ENCODE measurements at regions not wholly inside any gene's neighbourhood (a gene's known extent, or its start where the extent isn't known, plus 50 kb on each side); places are given as distances from the start of the nearest gene placed in this dataset.

GRCh38 chr1:118254001-118254400 is 69.0 kb upstream of the SPAG17 start:
- POLR2A ChIA-PET: no interaction called here
- no peak overlapping the region for H3K27ac ChIP-seq (ENCODE audit: extremely low read length, insufficient read depth, low read length)
- ATAC-seq (no peak), FAIRE-seq (no peak), DNase-seq (ENCODE audit: low spot score) (no peak)
- intact Hi-C loops (cut with micrococcal nuclease; ENCODE audit: unreplicated experiment) (no loop called here), in situ Hi-C loops (cut with HindIII; ENCODE audit: extremely low pct_ligation_motif_present, low pct_unique_long_range_greater_than_20kb) (no loop called here)
- no peak overlapping the region for H3K4me3 ChIP-seq (replicated peaks in 1 of 3; ENCODE audit: insufficient read depth in 1 of 3, low read depth in 2 of 3, low read length in 3 of 3)
- H3K79me2 ChIP-seq (ENCODE audit: insufficient read depth, low read length): no peaks in the 10 kb centered on the region
- H2AFZ ChIP-seq (ENCODE audit: low read length): no peak overlapping the region
- H4K20me1 ChIP-seq (ENCODE audit: insufficient read depth, low read length): no peaks in the 10 kb centered on the region
- H3K9ac ChIP-seq (ENCODE audit: insufficient read depth, low read depth, low read length): no peak overlapping the region
- CTCF ChIA-PET (ENCODE audit: low intra/inter-chr PET ratio, low total read pairs): no interaction called here
- no peaks in the 10 kb centered on the region for H3K4me1 ChIP-seq (ENCODE audit: insufficient read depth, low read length)
- no peaks in the 10 kb centered on the region; a peak in 1 of 5 replicates for H3K27me3 ChIP-seq (ENCODE audit: control insufficient read depth in 1 of 2, insufficient read depth in 2 of 2, low read length in 2 of 2)
- no peaks in the 10 kb centered on the region for H3K36me3 ChIP-seq (replicated peaks in 1 of 2; ENCODE audit: control insufficient read depth in 1 of 2, insufficient read depth in 2 of 2, low read length in 2 of 2)
- BruUV-seq (replicated peaks): no TSS peak
- TF ChIP-seq ZBTB10 (CRISPR knock-in tag; IDR thresholded peaks at IDR 0.05; ENCODE audit: borderline replicate concordance): no peak
- TF ChIP-seq ZNF232 (CRISPR knock-in tag; IDR thresholded peaks at IDR 0.05; ENCODE audit: borderline replicate concordance): no peak
- TF ChIP-seq SRSF4 (IDR thresholded peaks at IDR 0.05; ENCODE audit: low read depth, low read length, poor library complexity, severe bottlenecking): no peak
- H3K9me3 ChIP-seq (ENCODE audit: low read length): no peaks in the 10 kb centered on the region
- 0% methylated on average over 2 of the region's 2 CpGs for WGBS (ENCODE audit: low lambda C conversion rate)
- H3K4me2 ChIP-seq (ENCODE audit: low read depth, low read length): no peak overlapping the region

DNA sequence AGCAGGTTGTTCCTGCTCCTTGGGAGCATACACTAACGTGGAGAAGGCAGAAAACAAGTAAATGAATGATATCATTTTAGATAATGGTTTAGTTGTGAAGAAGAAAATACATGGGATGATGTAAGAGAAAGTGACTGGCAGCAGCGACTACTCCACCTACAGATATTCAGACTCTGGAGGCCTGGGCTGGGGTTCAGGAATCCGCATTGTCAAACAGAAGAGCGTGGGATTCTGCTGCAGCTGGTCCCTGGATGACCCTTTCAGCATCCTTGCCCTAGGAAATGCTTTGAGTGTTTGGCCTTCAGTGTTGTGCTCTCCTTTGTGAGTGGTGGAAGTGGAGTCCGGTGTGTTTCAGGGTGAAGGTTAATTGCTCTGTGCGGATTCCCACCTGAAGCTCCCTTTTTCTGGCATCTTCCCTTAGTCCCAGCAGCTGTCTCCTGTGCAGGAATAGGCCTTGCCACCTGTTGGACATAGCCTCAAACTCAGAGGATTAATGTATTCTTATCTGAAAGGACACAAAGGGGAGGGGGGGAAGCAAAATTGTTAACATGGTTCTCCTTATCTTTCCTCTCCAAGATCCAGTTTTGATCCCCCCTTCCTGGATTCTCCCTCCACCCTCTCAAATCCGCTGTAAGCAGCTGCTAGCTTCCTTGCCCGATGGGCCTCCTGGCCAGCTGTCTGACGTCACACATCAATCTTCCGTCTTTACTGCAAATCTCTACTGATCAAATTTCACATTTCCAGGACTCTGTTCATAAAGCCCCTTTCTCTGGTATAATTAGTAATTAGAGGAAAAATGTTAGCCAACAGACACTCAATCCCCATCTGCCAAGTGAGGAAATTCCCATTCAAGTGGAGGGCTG is 68.3 kb upstream of the SPAG17 start:
- ATAC-seq (no peak), DNase-seq (ENCODE audit: low spot score) (no peak), FAIRE-seq (no peak)
- TF ChIP-seq ZNF772 (CRISPR knock-in tag; IDR thresholded peaks at IDR 0.05): no peak
- peak; percentile 80 for TF ChIP-seq CREB1 (IDR thresholded peaks at IDR 0.05)
- no peak for TF ChIP-seq CREB1 (CRISPR knock-in tag; IDR thresholded peaks at IDR 0.05)
- H3K27ac ChIP-seq (ENCODE audit: extremely low read length, insufficient read depth, low read length): no peak overlapping the region
- H3K4me2 ChIP-seq (ENCODE audit: low read depth, low read length): no peak overlapping the region
- ChIA-PET CTCF (ENCODE audit: low intra/inter-chr PET ratio, low total read pairs) (no interaction called here), POLR2A (no interaction called here)
- BruUV-seq (replicated peaks): no TSS peak
- H3K9ac ChIP-seq (ENCODE audit: insufficient read depth, low read depth, low read length): no peak overlapping the region
- no peak overlapping the region for H2AFZ ChIP-seq (ENCODE audit: low read length)
- WGBS (ENCODE audit: low lambda C conversion rate): 29% methylated on average over 8 of the region's 10 CpGs
- no peaks in the 10 kb centered on the region for H3K4me1 ChIP-seq (ENCODE audit: insufficient read depth, low read length)
- in situ Hi-C loops (cut with HindIII; ENCODE audit: extremely low pct_ligation_motif_present, low pct_unique_long_range_greater_than_20kb): no loop called here
- no peaks in the 10 kb centered on the region for H3K9me3 ChIP-seq (ENCODE audit: low read length)
- intact Hi-C loops (cut with micrococcal nuclease; ENCODE audit: unreplicated experiment): no loop called here
- H3K4me3 ChIP-seq (replicated peaks in 1 of 3; ENCODE audit: insufficient read depth in 1 of 3, low read depth in 2 of 3, low read length in 3 of 3): no peak overlapping the region
- no peaks in the 10 kb centered on the region for H3K79me2 ChIP-seq (ENCODE audit: insufficient read depth, low read length)
- H3K27me3 ChIP-seq (ENCODE audit: control insufficient read depth in 1 of 2, insufficient read depth in 2 of 2, low read length in 2 of 2): no peaks in the 10 kb centered on the region; a peak in 1 of 5 replicates
- no peaks in the 10 kb centered on the region for H4K20me1 ChIP-seq (ENCODE audit: insufficient read depth, low read length)
- no peaks in the 10 kb centered on the region for H3K36me3 ChIP-seq (replicated peaks in 1 of 2; ENCODE audit: control insufficient read depth in 1 of 2, insufficient read depth in 2 of 2, low read length in 2 of 2)
